Stimulated activated memory B cell treated with anti-CD40 and anti-IgM and Interleukin-4, amounts not matched to agents 10 μg/mL and 1 μg/mL and 100 μg/mL, for 72 hours (primary cell): ENCODE measurements at regions not wholly inside any gene's neighbourhood (a gene's known extent, or its start where the extent isn't known, plus 50 kb on each side); places are given as distances from the start of the nearest gene placed in this dataset.
"Not testable (repeated sequence)": the region's sequence is repeated elsewhere in the genome, so short reads cannot be mapped to it uniquely, and the experiment has no call there.

Source experiments
- ATAC-seq: fragments of 150-1000 bp; cut with Tn5 transposase; 2 replicates; pipeline ENCODE4 v1.10.0; 2021
- H3K27ac Mint-ChIP-seq: one replicate; pipeline ENCODE4 v1.8.0; 2022; ENCODE audit warnings: mild to moderate bottlenecking, mixed read lengths
- H3K27me3 Mint-ChIP-seq: one replicate; pipeline ENCODE4 v1.8.0; 2022; ENCODE audit warnings: mixed read lengths
- H3K36me3 Mint-ChIP-seq: one replicate; pipeline ENCODE4 v1.8.0; 2022; ENCODE audit warnings: mixed read lengths
- H3K4me1 Mint-ChIP-seq: one replicate; pipeline ENCODE4 v1.8.0; 2022; ENCODE audit warnings: mixed read lengths
- H3K4me3 Mint-ChIP-seq: one replicate; pipeline ENCODE4 v1.8.0; 2022; ENCODE audit warnings: mild to moderate bottlenecking, moderate library complexity, mixed read lengths
- H3K9me3 Mint-ChIP-seq: one replicate; pipeline ENCODE4 v1.8.0; 2022; ENCODE audit warnings: mixed read lengths

DNA sequence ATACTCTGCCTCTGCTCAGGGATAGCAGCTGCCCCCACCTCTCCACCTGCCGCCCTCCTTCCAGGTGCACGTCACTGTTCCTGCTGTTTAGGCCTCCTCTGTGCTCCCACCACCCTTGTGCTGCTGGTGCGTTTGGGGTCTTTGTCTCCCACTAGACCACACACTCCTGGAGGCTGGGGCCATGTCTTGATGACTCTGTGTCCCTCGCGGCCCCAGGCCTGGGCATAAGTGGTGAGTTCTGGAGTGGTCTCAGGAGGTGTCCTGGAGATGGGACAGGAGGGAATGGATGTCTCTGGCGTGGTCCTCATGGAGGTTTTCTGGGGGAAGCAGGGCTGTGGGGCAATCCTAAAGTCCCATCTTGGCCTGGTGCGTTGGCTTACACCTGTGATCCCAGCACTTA, 132.1 kb downstream of the TFCP2L1 start:
- no peaks in the 10 kb centered on the region for H3K27me3 Mint-ChIP-seq
- no peak for ATAC-seq
- H3K27ac Mint-ChIP-seq, result no peak overlapping the region
- H3K4me1 Mint-ChIP-seq, result no peaks in the 10 kb centered on the region
- peaks cover 8% of the 10 kb centered on the region for H3K9me3 Mint-ChIP-seq
- H3K36me3 Mint-ChIP-seq, result no peaks in the 10 kb centered on the region
- H3K4me3 Mint-ChIP-seq, result no peak overlapping the region

DNA sequence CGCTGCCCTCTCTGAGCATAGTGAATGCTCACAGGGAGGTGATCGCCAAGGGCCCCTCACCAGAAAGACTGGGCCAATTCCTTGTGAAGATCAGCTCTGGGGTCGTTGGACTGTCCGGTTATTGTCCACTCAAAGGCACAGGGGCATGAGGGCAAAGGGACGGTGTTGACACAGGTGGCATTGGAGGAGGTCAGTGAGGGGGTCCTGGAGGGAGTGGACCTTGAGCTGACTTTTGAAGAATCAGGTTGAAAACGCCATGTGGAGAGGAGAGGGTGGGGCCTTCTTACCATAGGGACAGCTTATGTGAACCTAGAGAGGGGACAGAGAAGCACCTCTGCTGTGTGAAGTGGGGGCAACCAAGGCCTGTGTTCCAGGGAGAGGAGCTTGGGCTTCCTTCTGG, 131.5 kb downstream of the TFCP2L1 start:
- Mint-ChIP-seq H3K27ac (no peak overlapping the region), H3K4me1 (no peaks in the 10 kb centered on the region), H3K36me3 (no peaks in the 10 kb centered on the region), H3K27me3 (no peaks in the 10 kb centered on the region), H3K9me3 (peaks cover 12% of the 10 kb centered on the region), H3K4me3 (no peak overlapping the region)
- no peak for ATAC-seq

DNA sequence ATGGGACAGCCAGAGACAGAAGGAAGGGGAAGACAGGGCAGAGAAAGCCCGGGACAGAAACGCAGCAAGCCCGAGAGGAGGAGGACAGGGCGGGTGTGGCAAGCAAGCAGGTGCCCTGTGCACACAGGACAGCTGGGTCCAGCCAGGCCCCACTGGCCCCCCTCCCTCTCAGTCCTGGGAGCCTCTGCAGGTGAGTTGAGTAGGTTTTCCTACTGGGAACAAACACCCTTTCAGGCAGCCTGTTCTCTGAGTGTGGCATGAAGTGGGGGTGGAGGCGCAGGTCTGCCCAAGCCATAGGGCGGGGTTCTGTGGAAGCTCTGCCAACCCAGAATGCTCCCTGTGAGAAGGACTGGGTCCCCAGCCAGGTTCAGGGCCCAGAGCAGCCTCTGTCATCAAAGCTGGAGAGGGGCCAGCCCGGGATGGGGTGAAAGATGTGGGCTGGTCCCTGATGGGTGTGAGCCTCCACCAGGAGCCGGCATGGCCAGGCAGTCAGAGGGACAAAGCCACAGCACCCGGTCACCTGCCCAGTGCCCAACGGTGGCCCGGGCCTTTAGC, 129.4 kb downstream of the TFCP2L1 start:
- Mint-ChIP-seq H3K4me1 (no peaks in the 10 kb centered on the region), H3K9me3 (peaks cover 15% of the 10 kb centered on the region), H3K36me3 (no peaks in the 10 kb centered on the region), H3K27ac (no peak overlapping the region), H3K27me3 (no peaks in the 10 kb centered on the region), H3K4me3 (no peak overlapping the region)
- no peak for ATAC-seq

DNA sequence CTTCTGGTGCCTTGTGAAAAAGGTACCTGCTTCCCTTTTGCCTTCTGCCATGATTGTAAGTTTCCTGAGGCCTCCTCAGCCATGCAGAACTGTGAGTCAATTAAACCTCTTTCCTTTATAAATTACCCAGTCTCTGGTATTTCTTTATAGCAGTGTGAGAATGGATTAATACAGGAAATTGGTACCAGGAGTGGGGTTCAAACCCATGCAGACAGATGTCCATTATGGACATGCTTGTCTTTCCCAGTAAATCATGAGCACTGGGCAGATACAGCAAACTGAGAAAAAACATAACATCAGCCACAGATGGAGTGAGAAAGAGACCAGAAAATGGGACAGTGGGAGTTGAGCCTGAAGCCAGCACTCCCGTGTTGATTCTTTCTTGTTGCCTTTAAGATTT, 127.5 kb downstream of the TFCP2L1 start:
- not testable (repeated sequence) for H3K27ac Mint-ChIP-seq, H3K27me3 Mint-ChIP-seq, H3K36me3 Mint-ChIP-seq, H3K4me3 Mint-ChIP-seq, ATAC-seq, H3K4me1 Mint-ChIP-seq
- H3K9me3 Mint-ChIP-seq, result peaks cover 15% of the 10 kb centered on the region

DNA sequence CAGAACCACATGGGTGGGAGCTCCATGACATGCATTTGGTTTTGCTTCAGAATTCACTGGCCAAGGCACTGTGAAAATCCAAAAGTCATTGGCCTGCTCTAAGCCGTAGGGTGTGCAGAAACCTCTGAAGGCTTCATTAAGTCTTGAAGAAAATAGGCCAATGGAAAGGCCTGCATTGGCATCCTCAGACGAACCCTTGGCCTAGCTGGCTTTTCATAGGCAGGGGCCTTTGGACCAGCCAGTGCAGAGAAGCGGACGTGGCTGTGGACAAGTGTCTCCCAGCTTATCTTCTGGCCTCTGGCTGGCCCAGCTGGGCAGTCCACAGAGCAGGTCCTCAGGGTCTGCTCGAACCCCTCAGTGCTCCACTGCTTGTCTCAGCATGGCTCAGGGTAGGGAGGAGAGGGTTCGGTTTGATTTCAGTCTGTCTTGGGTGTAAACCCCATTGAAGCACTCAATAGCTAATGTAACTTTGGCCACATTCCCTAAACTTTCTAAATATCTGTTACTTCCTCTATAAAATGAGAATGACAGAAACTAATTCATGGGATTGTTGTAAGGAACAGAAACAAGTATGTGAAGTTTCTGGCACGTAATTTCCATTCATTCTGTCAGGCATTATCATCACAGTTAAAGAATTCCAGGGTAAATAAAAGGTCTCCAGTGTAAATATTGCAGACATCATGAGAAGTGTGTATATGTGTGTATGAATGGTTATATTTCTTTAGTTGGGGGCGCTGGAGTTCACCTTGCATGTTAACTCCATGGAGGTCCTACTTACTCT, 125.5 kb downstream of the TFCP2L1 start:
- H3K27me3 Mint-ChIP-seq, result no peaks in the 10 kb centered on the region
- H3K9me3 Mint-ChIP-seq, result peaks cover 15% of the 10 kb centered on the region
- no peak for ATAC-seq
- no peaks in the 10 kb centered on the region for H3K36me3 Mint-ChIP-seq
- H3K27ac Mint-ChIP-seq, result no peak overlapping the region
- H3K4me1 Mint-ChIP-seq, result no peaks in the 10 kb centered on the region
- no peak overlapping the region for H3K4me3 Mint-ChIP-seq

DNA sequence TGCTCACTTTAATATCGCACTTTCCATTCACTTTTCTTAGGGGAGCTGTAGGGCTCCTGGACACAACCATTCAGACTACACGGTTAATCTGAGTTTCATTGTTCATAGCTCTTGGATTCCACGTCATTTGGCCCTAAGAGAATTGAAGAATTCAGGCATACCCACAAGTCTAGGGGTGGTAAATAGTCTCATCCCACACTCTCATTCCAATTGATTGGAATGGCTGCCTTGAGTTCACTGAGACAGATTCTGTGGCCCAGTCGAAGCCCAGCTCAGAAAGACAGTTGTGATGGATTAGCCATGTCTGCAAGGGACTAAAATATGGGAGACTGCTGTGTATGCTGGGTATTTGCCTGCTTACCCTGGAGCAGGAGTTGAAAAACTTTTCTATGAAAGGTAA, 124.6 kb downstream of the TFCP2L1 start:
- Mint-ChIP-seq H3K27me3 (no peaks in the 10 kb centered on the region), H3K9me3 (peaks cover 13% of the 10 kb centered on the region), H3K4me3 (no peak overlapping the region), H3K27ac (no peak overlapping the region), H3K36me3 (no peaks in the 10 kb centered on the region), H3K4me1 (no peaks in the 10 kb centered on the region)
- no peak for ATAC-seq

DNA sequence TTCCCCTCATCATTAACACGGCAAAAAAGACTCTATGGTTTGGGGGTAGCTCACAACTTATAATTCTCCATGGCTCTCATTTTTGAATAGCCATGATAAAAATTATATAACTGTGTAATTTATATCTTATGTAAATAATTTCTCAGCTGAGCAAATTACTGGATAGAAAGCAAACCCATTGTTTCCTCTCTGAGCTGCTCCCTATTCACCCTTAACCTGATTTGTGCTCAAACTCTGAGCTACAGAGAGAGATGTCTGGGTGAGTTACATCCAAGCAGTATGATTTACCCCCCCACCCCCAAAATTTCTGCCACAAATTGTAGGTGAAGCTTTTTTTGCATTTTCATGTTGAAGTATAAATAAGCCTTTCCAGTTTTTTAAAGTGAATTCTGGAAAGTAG, 123.7 kb downstream of the TFCP2L1 start:
- no peaks in the 10 kb centered on the region for H3K36me3 Mint-ChIP-seq
- no peaks in the 10 kb centered on the region for H3K4me1 Mint-ChIP-seq

DNA sequence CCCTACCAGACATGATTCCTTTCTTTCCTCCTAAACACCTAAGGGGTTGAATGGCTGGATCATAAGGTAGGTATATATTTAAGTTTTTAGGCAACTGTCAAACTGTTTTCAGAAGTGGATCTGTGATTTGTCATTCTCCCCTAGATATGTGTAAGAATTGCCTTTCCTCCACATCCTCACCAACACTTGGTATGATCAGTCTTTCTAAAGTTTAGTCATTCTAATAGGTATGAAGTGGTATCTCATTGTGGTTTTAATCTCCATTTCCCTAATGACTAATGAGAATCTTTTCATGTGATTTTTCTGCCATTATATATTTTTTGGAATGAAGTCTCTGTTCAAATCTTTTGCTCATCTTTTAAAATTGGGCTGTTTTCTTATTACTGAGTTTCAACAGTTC, 122.1 kb downstream of the TFCP2L1 start:
- Mint-ChIP-seq H3K9me3 (peaks cover 7% of the 10 kb centered on the region), H3K27ac (no peak overlapping the region), H3K36me3 (no peaks in the 10 kb centered on the region), H3K27me3 (peaks cover 9% of the 10 kb centered on the region), H3K4me3 (no peak overlapping the region), H3K4me1 (no peaks in the 10 kb centered on the region)
- no peak for ATAC-seq

More for the DNA sequence above, 123.7 kb downstream of the TFCP2L1 start:
- ATAC-seq, result no peak
- Mint-ChIP-seq H3K27ac (no peak overlapping the region), H3K9me3 (peaks cover 11% of the 10 kb centered on the region), H3K27me3 (no peaks in the 10 kb centered on the region), H3K4me3 (no peak overlapping the region)

DNA sequence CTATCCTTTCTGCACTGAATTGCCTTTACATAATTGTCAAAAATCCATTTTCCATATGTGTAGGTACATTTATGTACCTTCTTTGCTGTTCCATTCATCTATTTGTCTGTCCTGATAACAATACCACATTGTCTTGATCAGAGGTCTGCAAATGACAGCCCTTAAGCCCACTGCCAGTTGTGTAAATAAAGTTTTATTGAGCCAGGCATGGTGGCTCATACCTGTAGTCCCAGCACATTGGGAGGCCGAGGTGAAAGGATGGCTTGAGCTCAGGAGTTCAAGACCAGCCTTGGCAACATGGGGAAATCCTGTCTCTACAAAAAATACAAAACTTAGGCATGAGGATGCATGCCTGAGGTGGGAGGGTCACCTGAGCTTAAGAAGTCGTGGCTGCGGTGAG, 121.0 kb downstream of the TFCP2L1 start:
- Mint-ChIP-seq H3K36me3 (no peaks in the 10 kb centered on the region), H3K27me3 (peaks cover 9% of the 10 kb centered on the region), H3K4me3 (no peak overlapping the region), H3K4me1 (no peaks in the 10 kb centered on the region), H3K27ac (no peak overlapping the region), H3K9me3 (no peaks in the 10 kb centered on the region)
- no peak for ATAC-seq

DNA sequence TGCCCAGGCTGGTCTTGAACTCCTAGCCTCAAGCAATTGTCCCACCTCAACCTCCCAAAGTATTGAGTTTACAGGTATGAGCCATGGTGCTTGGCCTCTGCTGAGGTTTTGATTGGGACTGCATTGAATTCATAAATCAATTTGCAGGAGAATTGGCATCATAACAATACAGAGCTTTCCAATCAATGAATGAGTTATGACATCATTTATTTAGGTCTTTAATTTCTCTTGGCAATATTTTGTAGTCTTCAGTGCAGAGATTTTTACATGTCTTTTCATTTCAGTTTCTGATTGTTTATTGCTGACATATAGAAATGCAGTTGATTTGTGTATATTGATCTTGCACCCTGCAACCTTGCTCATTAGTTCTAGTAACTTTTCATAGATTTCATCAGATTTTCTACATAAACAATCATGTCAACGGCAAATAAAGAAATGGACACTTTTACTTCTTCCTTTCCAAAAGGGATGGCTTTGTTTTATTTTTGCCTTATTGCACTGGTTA, 119.9 kb downstream of the TFCP2L1 start:
- Mint-ChIP-seq H3K4me3 (no peak overlapping the region), H3K27ac (no peak overlapping the region), H3K36me3 (no peaks in the 10 kb centered on the region), H3K9me3 (no peaks in the 10 kb centered on the region), H3K27me3 (peaks cover 15% of the 10 kb centered on the region), H3K4me1 (no peaks in the 10 kb centered on the region)
- ATAC-seq, result no peak
